T-helper 17 cell (primary cell): ENCODE measurements at regions not wholly inside any gene's neighbourhood (a gene's known extent, or its start where the extent isn't known, plus 50 kb on each side); places are given as distances from the start of the nearest gene placed in this dataset.
"Not testable (repeated sequence)": the region's sequence is repeated elsewhere in the genome, so short reads cannot be mapped to it uniquely, and the experiment has no call there.

Experiments
- ATAC-seq: fragments of 150-1000 bp; cut with Tn5 transposase; 2 replicates; pipeline ENCODE4 v1.10.0; 2021; ENCODE audit warnings: mild to moderate bottlenecking, moderate library complexity
- DNase-seq, 3 donors: peaks; one replicate each; pipeline versions ENCODE4 v3.0.0 to v3.0.0-alpha.2; 2020 to 2021
- H3K9me3 ChIP-seq: one replicate; pipeline ENCODE4 v1.7.0; 2013; ENCODE audit warnings: low read length, mild to moderate bottlenecking; ENCODE audit not compliant: control insufficient read depth, poor library complexity, severe bottlenecking
- H3K27ac Mint-ChIP-seq: one replicate; pipeline ENCODE4 v1.8.0; 2022; ENCODE audit warnings: mild to moderate bottlenecking, moderate library complexity, mixed read lengths
- H3K27me3 Mint-ChIP-seq: one replicate; pipeline ENCODE4 v1.8.0; 2022; ENCODE audit warnings: mixed read lengths
- H3K36me3 Mint-ChIP-seq: one replicate; pipeline ENCODE4 v1.8.0; 2022; ENCODE audit warnings: low read depth, mixed read lengths
- H3K4me1 Mint-ChIP-seq: one replicate; pipeline ENCODE4 v1.8.0; 2022; ENCODE audit warnings: mild to moderate bottlenecking, mixed read lengths
- H3K4me3 Mint-ChIP-seq: one replicate; pipeline ENCODE4 v1.8.0; 2022; ENCODE audit warnings: mild to moderate bottlenecking, moderate library complexity, mixed read lengths

DNA sequence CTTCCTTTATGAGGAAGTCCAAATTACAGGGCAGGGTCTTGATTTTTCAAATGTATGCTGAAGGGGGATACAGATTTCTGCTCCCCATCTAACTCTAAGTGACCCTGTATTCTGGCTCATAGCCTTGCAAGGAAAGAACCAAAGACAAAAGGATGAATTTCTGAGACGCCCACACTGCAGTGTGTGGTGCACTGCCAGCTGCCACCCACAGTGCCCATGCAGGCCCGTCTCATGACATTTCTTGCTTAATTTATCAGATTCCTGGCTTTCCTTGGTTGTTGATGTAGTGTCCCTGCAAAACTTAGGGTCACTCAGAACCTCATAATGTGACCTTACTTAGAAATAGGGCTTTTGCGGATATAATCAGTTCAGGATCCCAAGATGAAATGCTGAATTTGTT, 68.0 kb downstream of the CBLN4 start:
- H3K36me3 Mint-ChIP-seq: no peaks in the 10 kb centered on the region
- H3K27me3 Mint-ChIP-seq: no peaks in the 10 kb centered on the region
- H3K4me3 Mint-ChIP-seq: no peak overlapping the region
- no peak for DNase-seq
- H3K9me3 ChIP-seq: no peaks in the 10 kb centered on the region
- no peaks in the 10 kb centered on the region for H3K4me1 Mint-ChIP-seq
- no peak overlapping the region for H3K27ac Mint-ChIP-seq
- no peak for ATAC-seq

DNA sequence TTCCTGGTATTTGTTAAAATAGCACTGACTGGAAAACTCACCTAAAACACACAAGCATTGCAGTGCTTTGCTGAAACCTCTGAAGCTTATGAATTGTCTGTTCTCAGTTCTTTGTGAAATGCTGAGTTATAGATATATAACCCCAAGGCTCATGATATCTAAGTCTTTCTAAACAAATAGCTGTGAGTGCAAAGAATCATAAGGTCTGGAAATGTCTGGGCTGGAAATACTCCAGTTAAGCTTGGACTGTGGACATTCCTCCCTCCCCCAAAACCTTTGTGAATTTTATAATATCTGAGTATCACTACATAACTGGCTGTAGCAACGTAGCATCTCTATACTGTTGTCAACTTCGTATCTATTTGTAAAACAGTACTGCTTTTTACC, 69.1 kb downstream of the CBLN4 start:
- H3K36me3 Mint-ChIP-seq: no peaks in the 10 kb centered on the region
- no peaks in the 10 kb centered on the region for H3K27me3 Mint-ChIP-seq
- H3K27ac Mint-ChIP-seq: no peak overlapping the region
- ATAC-seq (no peak), DNase-seq (no peak)
- no peaks in the 10 kb centered on the region for H3K9me3 ChIP-seq
- no peaks in the 10 kb centered on the region for H3K4me1 Mint-ChIP-seq
- H3K4me3 Mint-ChIP-seq: no peak overlapping the region

DNA sequence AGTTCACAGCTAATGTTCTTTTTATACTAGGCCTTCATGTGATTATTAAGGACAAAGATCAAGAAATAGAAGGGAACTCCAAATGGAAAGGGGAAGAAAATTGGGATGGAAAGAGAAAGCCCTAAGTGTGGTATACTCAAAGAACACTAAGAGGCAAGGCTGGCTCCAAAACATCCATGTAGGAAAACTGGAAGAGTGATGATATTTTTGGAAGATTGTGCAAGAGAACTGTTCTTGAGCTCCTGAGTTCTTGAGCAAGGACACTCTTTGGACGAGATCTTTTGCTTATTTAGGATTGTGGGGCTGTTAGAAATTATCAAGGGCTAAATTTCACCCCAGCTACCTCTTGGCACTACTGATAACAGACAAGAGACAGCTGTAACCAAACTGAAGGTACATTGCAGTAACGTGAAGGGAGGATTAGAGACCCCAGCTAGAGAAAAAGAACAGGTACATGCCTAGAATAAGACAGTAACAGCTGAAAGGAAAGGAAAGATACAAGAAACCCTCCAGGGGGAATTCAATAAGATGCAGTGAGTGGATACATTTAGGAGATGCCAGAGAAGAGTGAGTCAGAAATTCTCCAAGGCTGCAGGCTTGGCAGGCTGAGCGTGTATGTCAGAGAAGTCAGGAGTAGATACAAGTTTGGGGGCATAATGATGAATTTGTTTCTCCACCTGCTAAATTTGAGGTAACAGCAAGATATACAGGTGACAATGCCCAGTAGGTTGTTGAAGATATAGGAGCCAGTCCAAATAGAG, 69.7 kb downstream of the CBLN4 start:
- Mint-ChIP-seq H3K27ac (no peak overlapping the region), H3K27me3 (no peaks in the 10 kb centered on the region), H3K36me3 (no peaks in the 10 kb centered on the region), H3K4me1 (no peaks in the 10 kb centered on the region), H3K4me3 (no peak overlapping the region)
- DNase-seq (no peak), ATAC-seq (no peak)
- no peaks in the 10 kb centered on the region for H3K9me3 ChIP-seq

DNA sequence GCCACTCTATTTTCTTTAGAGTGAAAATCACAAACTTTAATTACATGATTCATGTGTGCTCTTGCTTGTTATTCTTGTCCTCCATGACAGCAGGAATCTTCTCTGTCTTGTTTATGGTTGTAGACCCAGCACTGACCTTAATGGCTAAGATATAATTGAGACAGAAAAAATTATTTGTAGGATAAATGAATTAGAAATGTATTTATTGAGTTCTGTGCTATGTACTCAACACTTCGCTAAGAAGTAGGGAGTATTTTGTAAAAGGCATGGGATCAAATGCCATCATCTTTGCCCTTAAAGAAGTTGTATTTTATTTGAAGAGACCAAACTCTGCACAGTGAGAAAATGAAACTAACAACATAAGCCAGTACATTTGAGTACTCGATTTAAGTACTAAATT, 71.2 kb downstream of the CBLN4 start:
- Mint-ChIP-seq H3K27me3 (no peaks in the 10 kb centered on the region), H3K4me3 (no peak overlapping the region), H3K27ac (no peak overlapping the region), H3K4me1 (no peaks in the 10 kb centered on the region), H3K36me3 (no peaks in the 10 kb centered on the region)
- DNase-seq: no peak
- no peaks in the 10 kb centered on the region for H3K9me3 ChIP-seq
- no peak for ATAC-seq

DNA sequence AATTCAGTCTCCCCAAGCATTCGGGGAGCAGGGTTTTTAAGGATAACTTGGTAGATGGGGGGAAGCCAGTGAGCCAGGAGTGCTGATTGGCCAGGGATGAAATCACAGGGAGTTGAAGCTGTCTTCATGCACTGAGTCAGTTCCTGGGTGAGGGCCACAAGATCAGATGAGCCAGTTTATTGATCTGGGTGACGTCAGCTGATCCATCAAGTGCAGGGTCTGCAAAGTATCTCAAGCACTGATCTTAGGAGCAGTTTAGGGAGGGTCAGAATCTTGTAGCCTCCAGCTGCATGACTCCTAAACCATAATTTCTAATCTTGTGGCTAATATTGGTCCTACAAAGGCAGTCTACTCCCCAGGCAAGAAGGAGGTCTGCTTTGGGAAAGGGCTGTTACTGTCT, 74.4 kb downstream of the CBLN4 start:
- not testable (repeated sequence) for H3K4me1 Mint-ChIP-seq, H3K27ac Mint-ChIP-seq, H3K27me3 Mint-ChIP-seq, H3K36me3 Mint-ChIP-seq, DNase-seq, H3K4me3 Mint-ChIP-seq, H3K9me3 ChIP-seq, ATAC-seq

DNA sequence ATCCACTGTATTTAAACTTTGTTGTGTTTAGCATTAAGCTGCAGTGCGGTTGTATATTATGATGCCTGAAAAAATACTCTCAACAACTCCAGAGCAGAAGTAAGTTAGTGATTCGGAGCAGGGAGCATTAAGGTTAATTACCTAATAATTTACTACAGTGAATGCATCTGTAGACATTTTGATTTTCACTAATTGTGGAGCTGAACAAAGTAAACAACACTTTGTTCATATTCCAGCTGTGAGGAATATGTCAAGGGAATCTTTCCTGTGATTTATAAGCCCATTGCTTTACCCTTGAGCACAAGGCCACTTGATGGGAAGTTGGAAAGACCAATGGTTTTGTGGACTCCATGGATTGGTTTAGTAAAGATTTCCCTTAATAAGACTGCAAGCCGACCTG, 77.1 kb downstream of the CBLN4 start:
- DNase-seq (no peak), ATAC-seq (no peak)
- no peaks in the 10 kb centered on the region for H3K9me3 ChIP-seq
- no peaks in the 10 kb centered on the region for H3K36me3 Mint-ChIP-seq
- H3K27ac Mint-ChIP-seq: no peak overlapping the region
- H3K4me1 Mint-ChIP-seq: no peaks in the 10 kb centered on the region
- no peak overlapping the region for H3K4me3 Mint-ChIP-seq
- H3K27me3 Mint-ChIP-seq: no peaks in the 10 kb centered on the region

DNA sequence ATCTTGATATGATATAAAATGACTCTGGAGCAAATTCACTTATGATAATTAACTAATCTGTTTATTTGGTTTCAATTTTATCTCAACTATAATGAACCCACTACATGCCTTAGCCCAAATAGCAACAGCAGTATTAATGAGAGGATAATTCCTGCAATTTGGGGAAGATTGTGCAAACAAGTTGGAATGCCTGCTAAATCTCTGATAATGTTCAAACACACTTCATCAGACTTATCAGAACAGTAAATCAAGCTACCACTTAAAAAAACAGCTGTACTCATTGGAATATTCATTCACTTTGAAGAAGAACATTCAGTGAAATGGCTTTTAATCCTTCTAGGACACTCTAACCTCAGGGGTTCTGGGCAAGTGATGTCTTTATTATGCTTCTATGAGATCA, 85.4 kb downstream of the CBLN4 start:
- no peaks in the 10 kb centered on the region for H3K9me3 ChIP-seq
- Mint-ChIP-seq H3K27me3 (no peaks in the 10 kb centered on the region), H3K4me1 (no peaks in the 10 kb centered on the region), H3K4me3 (no peak overlapping the region), H3K27ac (no peak overlapping the region), H3K36me3 (no peaks in the 10 kb centered on the region)
- ATAC-seq (no peak), DNase-seq (no peak)

DNA sequence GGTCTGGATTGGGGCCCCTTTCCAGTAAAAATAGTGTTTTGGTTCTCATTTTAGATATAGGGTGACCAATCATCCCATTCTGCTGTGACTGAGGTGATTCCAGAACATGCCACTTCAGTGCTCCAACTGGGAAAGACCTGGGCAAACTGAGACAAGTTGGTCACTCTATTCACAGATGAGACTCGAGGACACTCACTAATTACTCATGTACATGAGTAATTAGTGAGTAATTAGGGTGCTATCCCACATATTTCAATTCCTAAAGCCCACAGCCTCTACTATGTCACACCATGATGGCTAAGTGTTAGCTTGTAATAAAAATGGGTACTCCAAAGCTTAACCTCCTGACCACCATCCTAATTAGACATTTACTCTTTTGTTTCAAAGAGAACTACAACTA, 86.0 kb downstream of the CBLN4 start:
- ATAC-seq (no peak), DNase-seq (no peak)
- Mint-ChIP-seq H3K27me3 (no peaks in the 10 kb centered on the region), H3K27ac (no peak overlapping the region), H3K36me3 (no peaks in the 10 kb centered on the region), H3K4me1 (no peaks in the 10 kb centered on the region), H3K4me3 (no peak overlapping the region)
- H3K9me3 ChIP-seq: no peaks in the 10 kb centered on the region

DNA sequence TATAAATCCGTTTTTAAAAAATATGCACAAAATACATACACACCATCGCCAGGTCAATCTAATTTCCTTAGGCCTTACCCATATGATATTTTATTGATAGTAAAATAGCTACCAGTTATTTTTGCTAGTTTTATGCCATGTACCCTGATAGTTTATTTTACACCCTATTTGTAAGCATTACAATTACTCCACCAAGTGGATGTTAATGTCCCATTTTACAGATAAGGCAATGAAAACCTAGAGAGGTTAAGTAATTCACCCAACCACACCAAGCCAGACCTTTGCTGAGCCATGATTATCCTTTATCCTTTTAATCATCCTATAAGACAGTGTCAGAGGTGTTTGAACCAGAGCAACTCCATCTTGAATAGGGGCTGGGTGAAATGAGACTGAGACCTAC, 86.8 kb downstream of the CBLN4 start:
- Mint-ChIP-seq H3K36me3 (no peaks in the 10 kb centered on the region), H3K27ac (no peak overlapping the region), H3K27me3 (no peaks in the 10 kb centered on the region), H3K4me3 (no peak overlapping the region), H3K4me1 (no peaks in the 10 kb centered on the region)
- H3K9me3 ChIP-seq: no peaks in the 10 kb centered on the region
- no peak for DNase-seq
- no peak for ATAC-seq

DNA sequence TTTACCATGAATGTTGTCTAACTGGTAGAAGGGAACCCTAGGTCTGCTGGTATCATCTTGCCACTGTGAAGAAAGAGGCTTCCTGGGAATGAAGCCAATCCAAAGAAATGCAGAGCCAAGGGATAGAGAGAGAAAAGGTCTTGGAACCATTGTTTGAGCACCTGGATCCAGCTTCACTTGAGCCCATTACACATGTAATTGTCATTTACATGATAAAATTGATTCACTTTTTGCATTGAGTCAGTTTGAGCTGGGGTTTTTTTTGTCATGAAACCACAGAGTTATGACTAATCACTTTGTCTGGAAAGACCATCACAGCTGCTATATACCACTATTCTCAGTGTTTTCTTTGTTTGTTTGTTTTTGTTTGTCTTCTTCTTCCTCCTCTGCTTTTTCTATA, 112.3 kb downstream of the CBLN4 start:
- Mint-ChIP-seq H3K36me3 (no peaks in the 10 kb centered on the region), H3K4me1 (no peaks in the 10 kb centered on the region), H3K27ac (no peak overlapping the region), H3K27me3 (no peaks in the 10 kb centered on the region), H3K4me3 (no peak overlapping the region)
- H3K9me3 ChIP-seq: no peaks in the 10 kb centered on the region
- ATAC-seq: no peak
- no peak for DNase-seq

DNA sequence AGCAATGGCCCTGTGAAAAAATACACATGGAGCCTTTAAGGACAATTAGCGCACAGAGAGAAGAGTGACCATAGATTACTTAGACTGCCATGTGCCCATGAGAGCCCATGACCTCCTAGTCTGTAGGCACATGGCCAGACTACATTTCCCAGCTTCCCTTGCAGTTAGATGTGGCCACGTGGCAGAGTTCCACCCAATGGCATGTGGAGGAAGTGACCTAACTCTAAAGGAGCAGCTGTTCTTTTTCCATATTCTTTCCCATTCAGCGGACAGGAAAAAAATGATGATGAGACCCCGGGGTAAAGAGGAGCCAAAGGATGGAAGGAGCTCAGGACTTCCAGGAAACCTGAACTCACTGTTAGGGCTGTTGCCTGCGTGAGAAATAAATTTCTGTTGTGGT, 116.6 kb downstream of the CBLN4 start:
- Mint-ChIP-seq H3K4me1 (no peaks in the 10 kb centered on the region), H3K27ac (no peak overlapping the region), H3K36me3 (no peaks in the 10 kb centered on the region), H3K4me3 (no peak overlapping the region), H3K27me3 (no peaks in the 10 kb centered on the region)
- DNase-seq (no peak), ATAC-seq (no peak)
- no peaks in the 10 kb centered on the region for H3K9me3 ChIP-seq

DNA sequence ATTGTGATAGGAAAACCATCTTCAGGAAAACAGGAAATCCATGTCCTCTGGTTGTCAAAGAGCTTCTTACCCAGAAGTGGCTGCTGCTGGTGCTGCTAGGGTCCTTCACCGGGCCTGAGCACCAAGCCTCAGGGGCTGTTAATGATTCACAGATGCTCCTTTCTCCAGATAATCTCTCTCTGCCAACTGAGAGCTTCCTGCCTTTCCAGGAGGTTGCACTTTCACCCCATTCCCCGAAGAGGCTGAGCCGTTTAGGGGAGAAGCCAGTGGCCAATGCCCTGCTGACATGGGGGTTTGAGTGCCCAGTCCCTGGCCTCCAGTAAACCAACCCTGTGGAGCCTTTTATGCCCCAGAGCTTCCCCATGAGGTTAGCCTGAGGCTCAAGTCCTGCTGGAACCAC, 122.4 kb downstream of the CBLN4 start:
- H3K36me3 Mint-ChIP-seq: no peaks in the 10 kb centered on the region
- ATAC-seq (no peak), DNase-seq (no peak)
- no peaks in the 10 kb centered on the region for H3K27me3 Mint-ChIP-seq
- no peak overlapping the region for H3K27ac Mint-ChIP-seq
- H3K4me1 Mint-ChIP-seq: no peaks in the 10 kb centered on the region
- no peak overlapping the region for H3K4me3 Mint-ChIP-seq
- H3K9me3 ChIP-seq: no peaks in the 10 kb centered on the region

DNA sequence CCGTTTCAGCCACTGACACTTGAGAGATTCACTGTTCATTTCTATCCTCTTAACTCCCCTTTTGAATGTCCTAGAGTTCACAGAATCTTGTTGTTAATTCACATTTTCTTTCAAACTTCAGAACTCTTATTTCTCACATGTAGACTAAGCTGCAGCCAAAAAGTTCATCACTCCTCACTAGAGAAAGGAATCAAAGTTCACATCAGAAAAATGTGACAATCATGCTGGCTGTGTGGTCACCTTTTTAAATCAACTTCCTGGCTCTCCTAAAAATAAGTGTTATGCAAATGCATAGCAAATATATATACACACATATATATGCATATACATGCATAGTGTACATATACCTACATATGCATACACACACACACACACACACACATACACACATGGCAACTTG, 123.0 kb downstream of the CBLN4 start:
- no peaks in the 10 kb centered on the region for H3K4me1 Mint-ChIP-seq
- H3K4me3 Mint-ChIP-seq: no peak overlapping the region
- no peak for ATAC-seq

DNA sequence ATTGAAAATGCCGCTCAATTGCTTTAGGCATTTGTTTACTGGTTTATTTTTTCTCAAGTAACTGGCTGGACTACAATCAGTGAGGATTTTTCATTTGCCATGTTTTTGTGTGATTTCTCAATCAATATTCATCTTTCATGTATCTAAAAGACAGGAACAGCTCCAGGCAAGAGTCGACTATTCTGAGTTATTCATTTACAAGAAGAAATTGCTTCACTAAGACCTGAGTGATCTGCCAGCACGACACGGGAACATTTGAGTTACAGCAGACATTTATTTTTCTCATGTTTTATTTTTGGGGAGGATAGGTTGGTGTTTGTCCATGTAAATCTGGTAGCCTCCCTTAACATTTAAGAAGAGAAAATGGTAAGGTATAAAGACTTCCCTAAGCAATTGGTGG, 124.1 kb downstream of the CBLN4 start:
- no peak overlapping the region for H3K4me3 Mint-ChIP-seq
- ATAC-seq: no peak
- no peaks in the 10 kb centered on the region for H3K4me1 Mint-ChIP-seq

More for the DNA sequence above, 123.0 kb downstream of the CBLN4 start:
- Mint-ChIP-seq H3K27me3 (no peaks in the 10 kb centered on the region), H3K36me3 (no peaks in the 10 kb centered on the region), H3K27ac (no peak overlapping the region)
- no peak for DNase-seq
- no peaks in the 10 kb centered on the region for H3K9me3 ChIP-seq

More for the DNA sequence above, 124.1 kb downstream of the CBLN4 start:
- no peaks in the 10 kb centered on the region for H3K9me3 ChIP-seq
- H3K27me3 Mint-ChIP-seq: no peaks in the 10 kb centered on the region
- H3K27ac Mint-ChIP-seq: no peak overlapping the region
- no peaks in the 10 kb centered on the region for H3K36me3 Mint-ChIP-seq
- DNase-seq: no peak
